Stomach (tissue), 4 donors: ENCODE measurements at regions not wholly inside any gene's neighbourhood (a gene's known extent, or its start where the extent isn't known, plus 50 kb on each side); places are given as distances from the start of the nearest gene placed in this dataset.

ENCODE experiments used
- CTCF ChIP-seq, 7 experiments: fragments of 450-650 bp in 4 of 7; fragments of 200-600 bp in 3 of 7; sonication (generic) in 3 of 7; IDR thresholded peaks; one replicate each; pipeline ENCODE4 v1.5.1; 2016 to 2019; ENCODE audit warnings: antibody characterized with exemption in 7 of 7, control low read depth in 2 of 7, mild to moderate bottlenecking in 1 of 7
- POLR2A ChIP-seq, 4 donors: fragments of 450-650 bp; IDR thresholded peaks; one replicate each; pipeline ENCODE4 v1.6.1; 2016; ENCODE audit warnings: antibody characterized with exemption in 4 of 4, control low read depth in 2 of 4, mild to moderate bottlenecking in 1 of 4, moderate library complexity in 1 of 4

- TF ChIP-seq CTCF (IDR thresholded peaks at IDR 0.05): no peak
- no peak for TF ChIP-seq POLR2A (IDR thresholded peaks at IDR 0.05)
Observed at GRCh38 chr9:126112135-126112720, 214.4 kb upstream of the MVB12B start.
